ENCODE measurements at regions not wholly inside any gene's neighbourhood (a gene's known extent, or its start where the extent isn't known, plus 50 kb on each side); places are given as distances from the start of the nearest gene placed in this dataset.

DNA sequence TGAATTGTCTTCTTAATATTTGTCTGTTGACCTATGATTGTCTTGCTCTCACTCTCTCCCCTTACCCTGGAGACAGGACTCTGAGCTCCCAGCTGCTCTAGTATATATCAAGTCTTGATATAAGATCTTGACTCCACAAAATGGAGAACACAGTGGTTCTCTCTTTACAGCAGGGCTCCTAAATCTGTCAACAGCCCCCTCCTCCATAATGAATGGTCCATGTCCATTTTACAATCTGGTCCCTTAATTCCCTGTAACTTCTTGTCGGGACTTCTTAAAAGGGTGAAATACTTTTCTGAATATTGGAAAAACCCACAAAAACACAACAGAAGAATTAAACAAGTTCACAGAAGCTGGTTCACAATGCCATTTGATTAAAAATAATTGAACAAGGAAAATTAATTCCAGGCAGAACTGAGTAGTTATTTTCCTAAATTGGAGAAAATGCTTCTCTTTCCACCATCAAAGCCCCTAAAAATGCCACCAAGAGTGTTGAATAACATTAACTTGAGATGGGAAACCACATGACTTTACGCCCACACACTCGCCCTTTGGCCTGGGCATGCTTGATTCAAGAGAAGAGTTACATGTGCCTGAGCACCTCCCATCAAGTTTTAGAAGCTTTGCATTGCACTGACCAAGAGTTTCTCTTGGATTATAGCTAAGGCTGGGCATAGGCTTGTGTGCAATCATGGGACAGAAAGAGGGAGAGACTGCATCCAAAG, 109.8 kb downstream of the TOMM20 start:
- peak overlapping the region; percentile 82 for H3K27ac ChIP-seq (ENCODE audit: low read length)
- ChIA-PET CTCF (no interaction called here), POLR2A (no interaction called here)
- intact Hi-C loops (cut with micrococcal nuclease; ENCODE audit: unreplicated experiment), result no loop called here
- no peaks in the 10 kb centered on the region for H3K27me3 ChIP-seq (ENCODE audit: control insufficient read depth, insufficient read depth, low read length)
- no peaks in the 10 kb centered on the region for H3K9me3 ChIP-seq (ENCODE audit: control insufficient read depth, insufficient read depth, low read depth, low read length)
- H3K4me3 ChIP-seq (ENCODE audit: low read depth in 2 of 2, low read length in 2 of 2), result no peak overlapping the region
- in situ Hi-C loops (cut with HindIII; ENCODE audit: low pct_unique_long_range_greater_than_20kb, low sequenced_read_pairs), result no loop called here
- no TSS peak for BruUV-seq (replicated peaks)
- H3K36me3 ChIP-seq (ENCODE audit: control insufficient read depth, insufficient read depth, low read length), result no peaks in the 10 kb centered on the region
- H3K4me1 ChIP-seq (ENCODE audit: control insufficient read depth, insufficient read depth, low read length), result peaks cover 31% of the 10 kb centered on the region
- TF ChIP-seq POLR2AphosphoS5 (IDR thresholded peaks at IDR 0.05; ENCODE audit: low read depth, low read length) (no peak), SIN3A (IDR thresholded peaks at IDR 0.05; ENCODE audit: borderline replicate concordance, insufficient read depth, low read depth, low read length) (no peak), TCF7L2 (IDR thresholded peaks at IDR 0.05; ENCODE audit: low read depth, low read length) (no peak)
- TF ChIP-seq, protein P1, sequence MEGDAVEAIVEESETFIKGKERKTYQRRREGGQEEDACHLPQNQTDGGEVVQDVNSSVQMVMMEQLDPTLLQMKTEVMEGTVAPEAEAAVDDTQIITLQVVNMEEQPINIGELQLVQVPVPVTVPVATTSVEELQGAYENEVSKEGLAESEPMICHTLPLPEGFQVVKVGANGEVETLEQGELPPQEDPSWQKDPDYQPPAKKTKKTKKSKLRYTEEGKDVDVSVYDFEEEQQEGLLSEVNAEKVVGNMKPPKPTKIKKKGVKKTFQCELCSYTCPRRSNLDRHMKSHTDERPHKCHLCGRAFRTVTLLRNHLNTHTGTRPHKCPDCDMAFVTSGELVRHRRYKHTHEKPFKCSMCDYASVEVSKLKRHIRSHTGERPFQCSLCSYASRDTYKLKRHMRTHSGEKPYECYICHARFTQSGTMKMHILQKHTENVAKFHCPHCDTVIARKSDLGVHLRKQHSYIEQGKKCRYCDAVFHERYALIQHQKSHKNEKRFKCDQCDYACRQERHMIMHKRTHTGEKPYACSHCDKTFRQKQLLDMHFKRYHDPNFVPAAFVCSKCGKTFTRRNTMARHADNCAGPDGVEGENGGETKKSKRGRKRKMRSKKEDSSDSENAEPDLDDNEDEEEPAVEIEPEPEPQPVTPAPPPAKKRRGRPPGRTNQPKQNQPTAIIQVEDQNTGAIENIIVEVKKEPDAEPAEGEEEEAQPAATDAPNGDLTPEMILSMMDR (IDR thresholded peaks at IDR 0.05), result no peak
- TF ChIP-seq, protein P2, sequence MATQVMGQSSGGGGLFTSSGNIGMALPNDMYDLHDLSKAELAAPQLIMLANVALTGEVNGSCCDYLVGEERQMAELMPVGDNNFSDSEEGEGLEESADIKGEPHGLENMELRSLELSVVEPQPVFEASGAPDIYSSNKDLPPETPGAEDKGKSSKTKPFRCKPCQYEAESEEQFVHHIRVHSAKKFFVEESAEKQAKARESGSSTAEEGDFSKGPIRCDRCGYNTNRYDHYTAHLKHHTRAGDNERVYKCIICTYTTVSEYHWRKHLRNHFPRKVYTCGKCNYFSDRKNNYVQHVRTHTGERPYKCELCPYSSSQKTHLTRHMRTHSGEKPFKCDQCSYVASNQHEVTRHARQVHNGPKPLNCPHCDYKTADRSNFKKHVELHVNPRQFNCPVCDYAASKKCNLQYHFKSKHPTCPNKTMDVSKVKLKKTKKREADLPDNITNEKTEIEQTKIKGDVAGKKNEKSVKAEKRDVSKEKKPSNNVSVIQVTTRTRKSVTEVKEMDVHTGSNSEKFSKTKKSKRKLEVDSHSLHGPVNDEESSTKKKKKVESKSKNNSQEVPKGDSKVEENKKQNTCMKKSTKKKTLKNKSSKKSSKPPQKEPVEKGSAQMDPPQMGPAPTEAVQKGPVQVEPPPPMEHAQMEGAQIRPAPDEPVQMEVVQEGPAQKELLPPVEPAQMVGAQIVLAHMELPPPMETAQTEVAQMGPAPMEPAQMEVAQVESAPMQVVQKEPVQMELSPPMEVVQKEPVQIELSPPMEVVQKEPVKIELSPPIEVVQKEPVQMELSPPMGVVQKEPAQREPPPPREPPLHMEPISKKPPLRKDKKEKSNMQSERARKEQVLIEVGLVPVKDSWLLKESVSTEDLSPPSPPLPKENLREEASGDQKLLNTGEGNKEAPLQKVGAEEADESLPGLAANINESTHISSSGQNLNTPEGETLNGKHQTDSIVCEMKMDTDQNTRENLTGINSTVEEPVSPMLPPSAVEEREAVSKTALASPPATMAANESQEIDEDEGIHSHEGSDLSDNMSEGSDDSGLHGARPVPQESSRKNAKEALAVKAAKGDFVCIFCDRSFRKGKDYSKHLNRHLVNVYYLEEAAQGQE (IDR thresholded peaks at IDR 0.05; ENCODE audit: insufficient read depth in 1 of 2, low read depth in 2 of 2, low read length in 1 of 2), result no peak
- DNase-seq (ENCODE audit: low read depth, low spot score) (no peak), ATAC-seq (no peak)

DNA sequence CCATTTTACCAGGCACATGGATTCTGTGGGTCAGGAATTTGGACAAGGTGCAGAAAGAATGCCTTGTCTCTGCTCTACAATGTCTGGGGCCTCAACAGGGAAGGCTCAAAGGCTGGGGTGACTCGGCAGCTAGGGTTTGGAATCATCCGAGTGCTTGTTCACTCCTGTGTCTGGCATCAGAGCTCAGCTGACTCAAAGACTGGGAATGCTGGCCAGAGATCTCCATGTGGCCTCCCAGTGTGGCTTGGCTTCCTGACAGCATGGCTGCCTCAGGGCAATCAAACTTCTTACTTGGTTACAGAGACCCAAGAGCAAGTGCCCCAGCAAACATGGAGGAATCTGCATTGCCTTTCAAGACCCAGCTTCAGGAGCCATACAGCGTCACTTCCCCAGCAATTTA, 110.5 kb downstream of the TOMM20 start:
- ATAC-seq (peak; percentile 86), DNase-seq (ENCODE audit: low read depth, low spot score) (no peak)
- intact Hi-C loops (cut with micrococcal nuclease; ENCODE audit: unreplicated experiment), result no loop called here
- ChIA-PET POLR2A (no interaction called here), CTCF (no interaction called here)
- Histone ChIP-seq H3K4me3 (ENCODE audit: low read depth in 2 of 2, low read length in 2 of 2) (no peak overlapping the region), H3K36me3 (ENCODE audit: control insufficient read depth, insufficient read depth, low read length) (no peaks in the 10 kb centered on the region), H3K9me3 (ENCODE audit: control insufficient read depth, insufficient read depth, low read depth, low read length) (no peaks in the 10 kb centered on the region), H3K27me3 (ENCODE audit: control insufficient read depth, insufficient read depth, low read length) (no peaks in the 10 kb centered on the region), H3K4me1 (ENCODE audit: control insufficient read depth, insufficient read depth, low read length) (peaks cover 27% of the 10 kb centered on the region), H3K27ac (ENCODE audit: low read length) (peak overlapping the region; percentile 82)
- TF ChIP-seq, protein P1 (IDR thresholded peaks at IDR 0.05), result no peak
- TF ChIP-seq POLR2AphosphoS5 (IDR thresholded peaks at IDR 0.05; ENCODE audit: low read depth, low read length), result no peak
- TF ChIP-seq, protein P2 (IDR thresholded peaks at IDR 0.05; ENCODE audit: insufficient read depth in 1 of 2, low read depth in 2 of 2, low read length in 1 of 2), result no peak
- TF ChIP-seq SIN3A (IDR thresholded peaks at IDR 0.05; ENCODE audit: borderline replicate concordance, insufficient read depth, low read depth, low read length), result no peak
- no peak for TF ChIP-seq TCF7L2 (IDR thresholded peaks at IDR 0.05; ENCODE audit: low read depth, low read length)
- BruUV-seq (replicated peaks), result no TSS peak
- in situ Hi-C loops (cut with HindIII; ENCODE audit: low pct_unique_long_range_greater_than_20kb, low sequenced_read_pairs), result no loop called here

Measured in Panc1 (cell line).